ENCODE measurements at regions not wholly inside any gene's neighbourhood (a gene's known extent, or its start where the extent isn't known, plus 50 kb on each side); places are given as distances from the start of the nearest gene placed in this dataset.

- Histone ChIP-seq H3K4me3 (no peak overlapping the region), H2AFZ (no peak overlapping the region), H4K20me1 (replicated peaks; ENCODE audit: insufficient read depth) (no peaks in the 10 kb centered on the region), H3F3A (replicated peaks; ENCODE audit: low read depth) (no peaks in the 10 kb centered on the region), H3K27me3 (ENCODE audit: insufficient read depth) (no peaks in the 10 kb centered on the region), H3K27ac (ENCODE audit: low read depth) (no peak overlapping the region), H3K4me1 (ENCODE audit: insufficient read depth) (no peaks in the 10 kb centered on the region), H3K9me2 (ENCODE audit: insufficient read depth) (0 out of 2 replicates have a peak, but pooled peaks cover 5% of the 10 kb centered on the region), H3K4me2 (no peak overlapping the region), H3K79me2 (replicated peaks; ENCODE audit: insufficient read depth) (no peaks in the 10 kb centered on the region), H3K36me3 (ENCODE audit: insufficient read depth) (no peaks in the 10 kb centered on the region)
- Mint-ChIP-seq H3K4me3 (no peak overlapping the region), H3K9me3 (peaks cover 4% of the 10 kb centered on the region; the same call in 1 of the 3 replicates), H3K27me3 (ENCODE audit: insufficient read depth, low read depth, poor library complexity) (peaks cover 4% of the 10 kb centered on the region), H3K27ac (no peak overlapping the region), H3K36me3 (ENCODE audit: low read depth) (no peaks in the 10 kb centered on the region), H3K4me1 (peaks cover 3% of the 10 kb centered on the region; the same call in 2 of the 3 replicates)
- TF ChIP-seq POLR2AphosphoS5 (IDR thresholded peaks at IDR 0.05; ENCODE audit: low read depth) (no peak), CTCF (conservative IDR thresholded peaks at IDR 0.05; ENCODE audit: low read depth in 2 of 2) (no peak), STAT1 (IDR thresholded peaks at IDR 0.05; ENCODE audit: unreplicated experiment) (no peak), EZH2phosphoT487 (IDR thresholded peaks at IDR 0.05; ENCODE audit: unreplicated experiment) (no peak), NANOG (IDR thresholded peaks at IDR 0.05; ENCODE audit: borderline replicate concordance) (no peak)
- no peak for ATAC-seq
- DNase-seq (ENCODE audit: low spot score): no peak
These were observed 1203.3 kb upstream of the IGFBP7 start for GRCh38 chr4:58313444-58313843.

- Mint-ChIP-seq H3K4me3 (no peak overlapping the region), H3K27me3 (ENCODE audit: insufficient read depth, low read depth, poor library complexity) (peaks cover 3% of the 10 kb centered on the region), H3K27ac (no peak overlapping the region), H3K9me3 (peaks cover 14% of the 10 kb centered on the region; the same call in 2 of the 3 replicates), H3K36me3 (ENCODE audit: low read depth) (peaks cover 6% of the 10 kb centered on the region; the same call in 1 of the 3 replicates), H3K4me1 (peaks cover 5% of the 10 kb centered on the region; the same call in 2 of the 3 replicates)
- ATAC-seq (no peak), DNase-seq (ENCODE audit: low spot score) (no peak)
- no peaks in the 10 kb centered on the region for H3F3A ChIP-seq (replicated peaks; ENCODE audit: low read depth)
- H3K9me2 ChIP-seq (ENCODE audit: insufficient read depth): peaks cover 3% of the 10 kb centered on the region; the same call in 1 of the 2 replicates
- no peak overlapping the region for H3K4me3 ChIP-seq
- no peak overlapping the region for H3K27ac ChIP-seq (ENCODE audit: low read depth)
- no peaks in the 10 kb centered on the region for H3K4me1 ChIP-seq (ENCODE audit: insufficient read depth)
- no peaks in the 10 kb centered on the region for H3K79me2 ChIP-seq (replicated peaks; ENCODE audit: insufficient read depth)
- H4K20me1 ChIP-seq (replicated peaks; ENCODE audit: insufficient read depth): no peaks in the 10 kb centered on the region
- no peaks in the 10 kb centered on the region for H3K27me3 ChIP-seq (ENCODE audit: insufficient read depth)
- H2AFZ ChIP-seq: no peak overlapping the region
- no peak overlapping the region for H3K4me2 ChIP-seq
- no peaks in the 10 kb centered on the region for H3K36me3 ChIP-seq (ENCODE audit: insufficient read depth)
- no peak for TF ChIP-seq ZNF462 (CRISPR knock-in tag; IDR thresholded peaks at IDR 0.05)
- TF ChIP-seq ETS1 (IDR thresholded peaks at IDR 0.05): no peak
- no peak for TF ChIP-seq EZH2 (IDR thresholded peaks at IDR 0.05; ENCODE audit: low read depth, unreplicated experiment)
- TF ChIP-seq REST (IDR thresholded peaks at IDR 0.05; ENCODE audit: unreplicated experiment): no peak
- TF ChIP-seq ZNF331 (CRISPR knock-in tag; IDR thresholded peaks at IDR 0.05; ENCODE audit: low read depth): no peak
- TF ChIP-seq STAT1 (IDR thresholded peaks at IDR 0.05; ENCODE audit: unreplicated experiment): no peak
These were observed 1193.3 kb upstream of the IGFBP7 start for GRCh38 chr4:58303456-58303855.

Data from GM23338 (cell line).